ENCODE measurements at regions not wholly inside any gene's neighbourhood (a gene's known extent, or its start where the extent isn't known, plus 50 kb on each side); places are given as distances from the start of the nearest gene placed in this dataset.

DNA sequence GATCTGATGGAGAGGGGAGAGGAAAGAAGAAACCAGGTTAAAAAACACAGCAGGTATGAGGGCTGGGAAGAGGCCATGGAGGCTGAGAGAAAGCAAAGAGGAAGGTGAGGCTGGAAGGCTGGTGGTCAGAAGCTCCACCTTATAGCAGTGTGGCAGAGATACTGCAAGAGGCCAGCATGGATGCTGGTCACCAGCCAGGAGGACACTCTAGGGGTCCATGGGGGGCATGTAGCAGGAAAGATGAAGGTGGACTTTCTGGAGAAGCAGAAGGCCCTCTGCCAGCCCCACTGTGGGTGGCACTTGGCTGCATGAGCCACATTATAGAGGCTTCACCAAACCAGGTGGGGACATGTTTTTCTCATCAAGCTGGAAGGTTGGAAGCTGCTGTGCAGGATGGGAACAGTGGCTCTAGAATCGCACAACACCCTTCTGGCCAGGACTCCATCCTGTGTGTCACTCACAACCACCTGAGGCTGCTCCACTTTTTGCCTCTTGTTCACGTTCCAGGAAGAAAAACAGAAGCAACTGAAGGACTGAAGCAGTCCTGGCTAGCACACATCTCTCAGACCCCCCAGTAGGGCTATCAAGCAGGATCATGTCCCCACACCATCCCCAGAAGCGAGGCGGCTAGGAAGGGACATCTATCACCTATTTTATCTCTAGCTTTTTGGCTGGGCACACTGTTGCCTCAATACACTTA is 587.5 kb upstream of the MGMT start:
- TF ChIP-seq, protein P1, sequence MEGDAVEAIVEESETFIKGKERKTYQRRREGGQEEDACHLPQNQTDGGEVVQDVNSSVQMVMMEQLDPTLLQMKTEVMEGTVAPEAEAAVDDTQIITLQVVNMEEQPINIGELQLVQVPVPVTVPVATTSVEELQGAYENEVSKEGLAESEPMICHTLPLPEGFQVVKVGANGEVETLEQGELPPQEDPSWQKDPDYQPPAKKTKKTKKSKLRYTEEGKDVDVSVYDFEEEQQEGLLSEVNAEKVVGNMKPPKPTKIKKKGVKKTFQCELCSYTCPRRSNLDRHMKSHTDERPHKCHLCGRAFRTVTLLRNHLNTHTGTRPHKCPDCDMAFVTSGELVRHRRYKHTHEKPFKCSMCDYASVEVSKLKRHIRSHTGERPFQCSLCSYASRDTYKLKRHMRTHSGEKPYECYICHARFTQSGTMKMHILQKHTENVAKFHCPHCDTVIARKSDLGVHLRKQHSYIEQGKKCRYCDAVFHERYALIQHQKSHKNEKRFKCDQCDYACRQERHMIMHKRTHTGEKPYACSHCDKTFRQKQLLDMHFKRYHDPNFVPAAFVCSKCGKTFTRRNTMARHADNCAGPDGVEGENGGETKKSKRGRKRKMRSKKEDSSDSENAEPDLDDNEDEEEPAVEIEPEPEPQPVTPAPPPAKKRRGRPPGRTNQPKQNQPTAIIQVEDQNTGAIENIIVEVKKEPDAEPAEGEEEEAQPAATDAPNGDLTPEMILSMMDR (IDR thresholded peaks at IDR 0.05) = no peak
- TF ChIP-seq POLR2A (IDR thresholded peaks at IDR 0.05) = no peak
